Activated T-helper 1 cell treated with Interleukin-2 at 50 U/mL for 16 hours (primary cell): ENCODE measurements at regions not wholly inside any gene's neighbourhood (a gene's known extent, or its start where the extent isn't known, plus 50 kb on each side); places are given as distances from the start of the nearest gene placed in this dataset.

ENCODE experiments used
- DNase-seq: peaks from one replicate; pipeline ENCODE4 v3.0.0-alpha.2; 2020; ENCODE audit warnings: low read depth

DNA sequence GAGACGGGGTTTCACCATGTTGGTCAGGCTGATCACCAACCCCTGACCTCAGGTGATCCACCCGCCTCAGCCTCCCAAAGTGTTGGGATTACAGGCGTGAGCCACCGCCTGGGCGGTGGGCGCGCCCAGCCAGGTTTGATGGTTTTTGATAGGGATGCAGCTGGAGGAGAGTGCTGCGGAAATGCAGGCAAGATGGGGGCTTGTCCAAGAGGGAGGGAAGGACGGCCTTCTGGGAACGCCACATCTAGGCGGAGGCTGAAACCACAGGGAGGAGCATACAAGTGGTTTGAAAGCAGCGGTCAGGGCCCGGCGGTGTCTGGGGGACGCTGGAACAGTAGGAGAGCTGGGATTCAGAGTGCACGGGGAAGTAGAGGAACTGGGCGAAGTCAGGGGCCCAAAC lies 134.6 kb downstream of the VRK1 start:
- DNase-seq: no peak

- no peak for DNase-seq
Observed at GRCh38 chr14:96934638-96935330, 137.6 kb downstream of the VRK1 start.

DNA sequence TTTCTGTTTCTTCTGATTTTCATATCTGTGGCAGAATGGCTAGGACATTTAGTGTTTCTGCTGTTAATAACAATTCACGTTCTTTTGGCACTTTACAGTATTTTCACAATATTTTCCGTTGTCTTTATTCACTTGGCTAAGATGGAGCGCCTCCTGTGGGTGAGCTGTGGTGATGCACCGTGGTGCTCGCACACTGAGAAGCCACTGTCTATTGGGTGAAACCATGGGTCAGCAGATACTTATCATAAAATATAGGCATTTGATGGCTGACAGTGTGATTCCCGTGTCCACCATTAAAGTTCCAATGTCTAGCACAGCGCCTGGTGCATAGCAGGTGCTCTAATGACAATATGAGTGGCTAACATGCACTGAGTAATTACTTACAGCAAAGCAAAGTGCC lies 141.8 kb downstream of the VRK1 start:
- no peak for DNase-seq

DNA sequence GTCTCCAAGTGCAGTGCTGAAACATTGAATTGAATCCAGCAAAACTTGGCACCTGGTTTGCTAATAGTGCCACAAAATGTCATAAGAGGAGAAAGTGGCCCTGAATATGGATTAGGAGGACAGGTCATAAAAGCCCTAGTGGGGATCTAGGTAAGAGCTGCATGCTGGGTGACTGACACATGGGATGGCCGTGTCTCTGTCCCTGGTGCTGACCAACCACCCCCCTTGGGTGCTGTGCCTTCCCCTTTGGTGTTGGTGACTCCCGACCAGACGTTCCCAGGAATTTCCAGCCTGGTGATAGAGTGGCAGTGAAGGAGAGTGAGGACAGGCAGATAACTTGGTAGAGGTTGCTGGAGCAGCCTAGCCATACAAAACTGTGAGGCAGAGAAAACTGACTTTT lies 142.8 kb downstream of the VRK1 start:
- no peak for DNase-seq

- no peak for DNase-seq
Observed at GRCh38 chr14:96944297-96944696, 147.1 kb downstream of the VRK1 start.

DNA sequence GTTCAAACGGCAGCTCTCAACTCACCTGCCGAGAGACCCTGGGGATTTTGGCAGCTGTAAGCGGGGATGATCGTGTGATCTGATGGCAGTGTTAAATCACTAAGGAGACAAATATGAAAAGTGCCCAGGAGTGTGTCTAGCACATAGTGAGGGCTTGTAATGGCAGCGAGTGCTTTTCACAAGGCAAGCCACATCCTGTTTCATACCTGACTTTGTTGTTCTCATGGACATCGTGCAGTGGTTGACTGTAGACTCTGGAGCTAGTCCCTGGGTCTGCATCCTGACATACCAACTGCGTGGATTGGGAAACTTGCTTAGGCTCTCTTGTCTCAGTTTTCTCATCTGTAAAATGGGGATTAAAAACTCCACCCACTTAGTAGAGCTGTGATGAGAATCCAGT lies 148.5 kb downstream of the VRK1 start:
- DNase-seq: no peak

GRCh38 chr14:96949594-96949993 lies 152.4 kb downstream of the VRK1 start:
- DNase-seq: no peak

DNA sequence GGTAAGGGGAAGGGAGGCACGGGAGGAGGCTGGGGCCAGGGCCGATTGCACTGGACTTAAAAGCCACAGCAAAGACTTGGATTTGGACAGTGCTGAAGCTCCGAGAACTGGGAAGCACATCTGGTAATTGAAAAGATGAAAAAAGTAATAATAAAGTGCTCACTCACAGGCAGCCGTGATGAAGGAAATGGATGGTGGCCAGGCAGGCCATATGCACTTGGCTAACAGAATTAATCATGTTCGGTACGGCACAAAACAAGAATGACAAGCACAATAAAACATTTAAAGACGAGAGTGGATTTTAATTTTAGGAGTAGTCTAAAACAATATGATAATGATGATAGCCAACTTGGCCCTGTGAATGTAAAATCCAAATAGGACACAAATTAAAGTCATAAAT lies 154.3 kb downstream of the VRK1 start:
- DNase-seq: no peak

DNA sequence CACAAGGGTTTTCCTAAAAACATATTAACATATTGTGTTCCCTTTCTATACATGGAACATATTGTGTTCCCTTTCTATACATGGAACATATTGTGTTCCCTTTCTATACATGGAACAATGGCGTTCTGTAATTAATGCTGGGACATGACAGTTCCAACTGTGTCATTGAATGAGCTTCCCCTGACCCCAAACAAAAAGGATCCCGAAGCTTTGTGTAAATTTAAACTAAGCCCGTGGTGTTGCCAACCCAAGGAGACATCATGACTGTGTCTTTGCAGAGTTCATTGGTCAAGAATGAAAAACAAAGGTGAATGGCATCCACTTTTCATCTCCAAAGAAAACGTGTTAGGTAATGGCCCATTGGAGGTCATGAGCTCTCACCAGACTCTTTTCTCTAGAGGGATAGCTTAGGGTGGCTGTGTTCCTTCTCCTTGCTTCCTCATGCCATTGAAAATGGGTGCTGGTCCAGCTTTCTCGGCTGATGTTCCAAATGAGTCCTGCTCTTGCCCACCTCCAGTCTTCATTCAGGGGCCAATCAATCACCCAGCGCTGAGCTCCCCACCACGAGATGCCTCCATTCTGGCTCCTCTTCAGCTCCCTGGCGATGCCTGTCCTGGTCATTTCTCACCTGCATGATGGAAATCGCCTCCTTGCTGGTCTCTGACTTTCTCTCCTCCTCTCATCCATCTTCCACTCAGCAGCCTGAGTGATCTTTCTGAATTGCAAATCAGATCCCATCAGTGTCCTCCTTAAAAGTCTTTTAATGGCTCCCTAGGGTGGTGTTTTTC lies 156.1 kb downstream of the VRK1 start:
- no peak for DNase-seq

GRCh38 chr14:96953875-96954185 lies 156.6 kb downstream of the VRK1 start:
- DNase-seq: no peak

DNA sequence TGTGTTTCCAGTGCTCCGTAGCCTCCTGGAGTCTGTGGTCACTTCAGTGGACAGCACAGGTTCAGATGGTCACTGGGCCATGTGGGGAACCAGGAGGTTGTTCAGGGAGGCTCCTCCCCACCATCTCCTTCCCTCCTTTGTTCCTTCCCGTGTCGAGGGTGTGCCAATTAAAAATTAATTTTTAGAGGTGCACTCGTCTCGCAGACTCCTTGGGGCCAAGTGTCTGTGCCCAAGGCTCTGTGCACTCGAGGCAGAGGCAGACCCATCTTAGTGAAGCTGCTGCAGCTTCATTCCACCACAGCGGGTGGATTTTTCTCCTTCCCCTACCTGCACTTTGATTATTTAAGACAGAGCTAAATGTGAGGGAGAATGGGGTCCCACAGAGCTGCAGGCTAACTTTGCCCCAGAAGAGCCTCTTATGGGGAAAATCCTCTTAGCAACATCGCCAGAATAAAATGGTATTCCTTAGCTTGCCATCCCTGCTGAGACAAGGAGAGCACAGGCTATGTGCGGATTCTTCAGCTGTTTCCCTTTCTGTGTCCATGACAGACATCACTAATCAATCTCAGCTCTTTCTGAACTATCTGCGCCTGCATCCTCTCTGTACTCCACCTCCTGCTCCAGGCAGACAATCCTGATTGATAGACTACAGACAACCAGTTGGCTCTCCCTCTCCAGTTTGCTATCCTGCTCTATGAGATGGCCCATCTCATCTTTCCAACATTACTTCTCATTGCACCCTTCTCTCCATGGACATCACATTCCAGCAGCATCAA lies 159.5 kb downstream of the VRK1 start:
- no peak for DNase-seq

GRCh38 chr14:96958057-96958456 lies 160.9 kb downstream of the VRK1 start:
- no peak for DNase-seq

DNA sequence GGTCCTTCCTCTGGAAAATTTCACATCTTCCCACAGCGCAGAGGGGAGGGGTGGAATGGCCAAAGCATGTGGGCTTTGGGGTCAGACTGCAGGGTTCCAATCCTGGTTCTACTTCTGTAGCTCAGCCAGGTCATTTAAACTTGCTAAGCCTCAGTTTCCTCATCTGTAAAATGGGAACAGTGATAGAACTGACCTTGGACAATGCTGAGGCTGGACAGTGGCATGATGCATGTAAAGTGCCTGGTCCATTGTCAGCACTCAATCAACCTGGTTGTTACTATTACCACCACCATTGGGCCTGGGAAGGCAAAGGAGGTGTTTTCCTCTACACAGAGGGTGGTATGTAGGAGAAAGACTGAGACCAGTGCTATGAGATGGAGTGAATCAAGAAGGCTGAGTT lies 162.8 kb downstream of the VRK1 start:
- DNase-seq: no peak

GRCh38 chr14:96960598-96961116 lies 163.5 kb downstream of the VRK1 start:
- no peak for DNase-seq

DNA sequence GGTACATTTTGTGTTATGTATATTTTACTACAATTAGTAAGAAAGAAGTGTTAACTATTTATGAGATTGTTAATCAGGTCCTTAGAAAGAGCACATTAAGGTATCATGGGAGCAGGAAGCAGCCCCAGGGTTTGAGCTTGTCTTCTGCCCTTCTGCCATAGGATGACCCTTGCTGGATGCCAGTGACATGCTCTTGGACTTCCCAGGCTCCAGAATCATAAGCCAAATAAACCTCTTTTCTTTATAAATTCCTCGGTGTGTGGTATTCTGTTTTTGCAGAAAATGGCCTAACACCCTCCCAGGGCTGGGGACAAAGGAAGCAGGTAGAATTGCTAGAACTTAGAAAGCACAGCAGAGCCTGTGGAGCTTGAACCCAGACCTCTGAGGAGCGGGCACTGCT lies 164.7 kb downstream of the VRK1 start:
- DNase-seq: no peak

- peak; percentile 2 for DNase-seq
Observed at GRCh38 chr14:96962337-96962736, 165.2 kb downstream of the VRK1 start.

GRCh38 chr14:96964726-96965415 lies 167.7 kb downstream of the VRK1 start:
- no peak for DNase-seq

- no peak for DNase-seq
Observed at GRCh38 chr14:96965885-96966595, 168.9 kb downstream of the VRK1 start.

- DNase-seq: no peak
Observed at GRCh38 chr14:96975116-96975515, 177.9 kb downstream of the VRK1 start.

GRCh38 chr14:96978525-96979272 lies 181.5 kb downstream of the VRK1 start:
- no peak for DNase-seq

DNA sequence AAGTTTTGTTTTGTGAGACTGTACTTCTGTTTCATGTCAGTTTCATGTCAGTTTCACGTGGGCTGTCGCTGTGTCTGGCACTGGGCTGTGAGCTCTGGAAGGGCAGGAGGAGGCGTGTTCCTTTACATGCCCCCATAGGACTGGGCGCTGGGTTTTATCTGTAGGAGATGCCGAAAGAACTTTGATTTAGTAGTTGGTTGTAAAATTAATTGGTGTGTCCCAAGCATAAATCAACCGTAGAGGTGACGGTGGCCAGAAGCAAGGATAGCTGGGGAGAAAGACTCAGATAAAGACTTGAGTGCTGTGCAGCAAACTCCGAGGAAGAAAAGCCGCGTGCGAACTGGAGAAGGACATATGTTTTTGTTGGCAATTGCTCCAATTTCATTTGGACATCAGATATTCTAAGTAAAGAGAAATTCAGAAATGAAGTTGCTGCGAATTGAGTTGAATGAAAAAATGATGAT lies 182.5 kb downstream of the VRK1 start:
- DNase-seq: no peak
